ENCODE measurements at regions not wholly inside any gene's neighbourhood (a gene's known extent, or its start where the extent isn't known, plus 50 kb on each side); places are given as distances from the start of the nearest gene placed in this dataset.

DNA sequence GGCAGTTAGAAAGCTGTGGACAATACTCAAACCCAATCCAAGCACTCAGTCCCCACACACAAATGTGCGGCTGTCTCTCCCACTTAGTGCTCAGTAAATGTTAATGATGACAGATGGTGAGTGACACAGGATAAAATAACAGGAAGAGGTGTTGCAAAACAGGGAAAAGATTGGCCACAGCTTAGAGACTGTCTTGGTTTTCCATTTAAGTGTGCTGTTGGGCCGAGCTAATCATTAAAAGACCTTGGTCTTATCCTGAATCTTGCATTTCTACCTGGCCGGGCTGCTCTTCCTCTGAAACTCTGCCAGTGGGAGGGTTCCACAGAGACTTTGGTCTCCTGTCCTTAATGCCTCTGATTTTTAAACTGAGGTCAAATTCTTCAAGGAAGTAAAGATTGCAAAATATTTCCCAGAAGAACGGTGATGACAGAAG lies 113.1 kb upstream of the RNF32 start:
- TF ChIP-seq POLR2AphosphoS5 (IDR thresholded peaks at IDR 0.05; ENCODE audit: low read depth) (no peak), SPI1 (IDR thresholded peaks at IDR 0.05; ENCODE audit: borderline replicate concordance, low read depth) (no peak), GABPA (IDR thresholded peaks at IDR 0.05; ENCODE audit: low read depth) (no peak)
- TF ChIP-seq, protein P1, sequence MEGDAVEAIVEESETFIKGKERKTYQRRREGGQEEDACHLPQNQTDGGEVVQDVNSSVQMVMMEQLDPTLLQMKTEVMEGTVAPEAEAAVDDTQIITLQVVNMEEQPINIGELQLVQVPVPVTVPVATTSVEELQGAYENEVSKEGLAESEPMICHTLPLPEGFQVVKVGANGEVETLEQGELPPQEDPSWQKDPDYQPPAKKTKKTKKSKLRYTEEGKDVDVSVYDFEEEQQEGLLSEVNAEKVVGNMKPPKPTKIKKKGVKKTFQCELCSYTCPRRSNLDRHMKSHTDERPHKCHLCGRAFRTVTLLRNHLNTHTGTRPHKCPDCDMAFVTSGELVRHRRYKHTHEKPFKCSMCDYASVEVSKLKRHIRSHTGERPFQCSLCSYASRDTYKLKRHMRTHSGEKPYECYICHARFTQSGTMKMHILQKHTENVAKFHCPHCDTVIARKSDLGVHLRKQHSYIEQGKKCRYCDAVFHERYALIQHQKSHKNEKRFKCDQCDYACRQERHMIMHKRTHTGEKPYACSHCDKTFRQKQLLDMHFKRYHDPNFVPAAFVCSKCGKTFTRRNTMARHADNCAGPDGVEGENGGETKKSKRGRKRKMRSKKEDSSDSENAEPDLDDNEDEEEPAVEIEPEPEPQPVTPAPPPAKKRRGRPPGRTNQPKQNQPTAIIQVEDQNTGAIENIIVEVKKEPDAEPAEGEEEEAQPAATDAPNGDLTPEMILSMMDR (IDR thresholded peaks at IDR 0.05; ENCODE audit: insufficient read depth, low read length) = no peak
